ENCODE measurements at regions not wholly inside any gene's neighbourhood (a gene's known extent, or its start where the extent isn't known, plus 50 kb on each side); places are given as distances from the start of the nearest gene placed in this dataset.

DNA sequence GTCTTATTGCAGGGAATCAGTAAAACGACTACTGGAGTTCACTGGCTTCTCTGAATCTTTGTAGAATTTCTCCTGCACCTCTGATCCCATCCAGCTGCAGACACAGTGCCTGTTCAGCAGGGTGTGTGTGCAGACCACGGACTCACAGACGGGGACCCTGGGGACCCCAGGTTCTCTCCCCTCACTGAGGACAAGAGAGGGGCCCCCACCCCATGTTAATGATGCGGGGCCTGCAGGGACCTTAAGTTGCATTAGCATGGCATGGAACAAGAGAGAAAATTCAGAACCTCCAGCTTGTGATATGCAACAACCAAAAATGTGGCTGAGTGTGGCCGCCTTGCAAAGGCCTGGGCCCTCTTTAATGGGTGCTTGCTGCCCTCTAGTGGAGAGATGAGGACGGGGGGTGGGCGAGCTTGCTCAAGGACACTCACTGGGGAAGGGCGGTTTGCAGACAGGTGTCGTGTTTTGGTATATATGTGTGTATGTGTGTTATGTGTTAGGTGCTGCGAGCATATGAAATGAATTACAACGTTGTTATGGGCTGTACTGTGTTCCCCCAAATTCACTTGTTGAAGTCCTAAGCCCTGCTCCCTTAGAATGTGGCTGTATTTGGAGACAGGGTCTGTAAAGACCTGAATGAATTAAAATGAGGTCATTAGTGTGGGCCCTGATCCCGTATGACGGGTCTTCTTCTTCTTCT lies 84.4 kb upstream of the SEPTIN5 start:
- no peak overlapping the region for H3K4me3 ChIP-seq (ENCODE audit: low read depth, low read length)
- peak; percentile 78 for TF ChIP-seq CTCF (IDR thresholded peaks at IDR 0.05; ENCODE audit: low read depth, low read length)
- no peak for TF ChIP-seq MYC (IDR thresholded peaks at IDR 0.05; ENCODE audit: low read depth, low read length)
- 0 out of 2 replicates have a peak, but pooled peaks have one; percentile 31 for TF ChIP-seq MAX (IDR thresholded peaks at IDR 0.05; ENCODE audit: low read depth, low read length)
- TF ChIP-seq POLR2A (IDR thresholded peaks at IDR 0.05; ENCODE audit: extremely low read depth, insufficient read length): no peak
- peak; percentile 86 for DNase-seq (ENCODE audit: low read depth)

GRCh38 chr22:19630614-19631013 lies 83.7 kb upstream of the SEPTIN5 start:
- DNase-seq (ENCODE audit: low read depth): no peak
- no peak overlapping the region for H3K4me3 ChIP-seq (ENCODE audit: low read depth, low read length)
- no peak for TF ChIP-seq POLR2A (IDR thresholded peaks at IDR 0.05; ENCODE audit: extremely low read depth, insufficient read length)
- TF ChIP-seq MAX (IDR thresholded peaks at IDR 0.05; ENCODE audit: low read depth, low read length): no peak
- TF ChIP-seq CTCF (IDR thresholded peaks at IDR 0.05; ENCODE audit: low read depth, low read length): no peak
- no peak for TF ChIP-seq MYC (IDR thresholded peaks at IDR 0.05; ENCODE audit: low read depth, low read length)

- no peak overlapping the region for H3K4me3 ChIP-seq (ENCODE audit: low read depth, low read length)
- DNase-seq (ENCODE audit: low read depth): peak; percentile 77
- TF ChIP-seq CTCF (IDR thresholded peaks at IDR 0.05; ENCODE audit: low read depth, low read length) (peak; percentile 79), MYC (IDR thresholded peaks at IDR 0.05; ENCODE audit: low read depth, low read length) (no peak), POLR2A (IDR thresholded peaks at IDR 0.05; ENCODE audit: extremely low read depth, insufficient read length) (no peak), MAX (IDR thresholded peaks at IDR 0.05; ENCODE audit: low read depth, low read length) (no peak)
These were observed 82.2 kb upstream of the SEPTIN5 start for GRCh38 chr22:19631899-19632667.

- DNase-seq (ENCODE audit: low read depth): no peak
- TF ChIP-seq POLR2A (IDR thresholded peaks at IDR 0.05; ENCODE audit: extremely low read depth, insufficient read length) (no peak), MAX (IDR thresholded peaks at IDR 0.05; ENCODE audit: low read depth, low read length) (no peak), MYC (IDR thresholded peaks at IDR 0.05; ENCODE audit: low read depth, low read length) (no peak), CTCF (IDR thresholded peaks at IDR 0.05; ENCODE audit: low read depth, low read length) (no peak)
- no peak overlapping the region for H3K4me3 ChIP-seq (ENCODE audit: low read depth, low read length)
These were observed 81.6 kb upstream of the SEPTIN5 start for GRCh38 chr22:19632668-19633148.

DNA sequence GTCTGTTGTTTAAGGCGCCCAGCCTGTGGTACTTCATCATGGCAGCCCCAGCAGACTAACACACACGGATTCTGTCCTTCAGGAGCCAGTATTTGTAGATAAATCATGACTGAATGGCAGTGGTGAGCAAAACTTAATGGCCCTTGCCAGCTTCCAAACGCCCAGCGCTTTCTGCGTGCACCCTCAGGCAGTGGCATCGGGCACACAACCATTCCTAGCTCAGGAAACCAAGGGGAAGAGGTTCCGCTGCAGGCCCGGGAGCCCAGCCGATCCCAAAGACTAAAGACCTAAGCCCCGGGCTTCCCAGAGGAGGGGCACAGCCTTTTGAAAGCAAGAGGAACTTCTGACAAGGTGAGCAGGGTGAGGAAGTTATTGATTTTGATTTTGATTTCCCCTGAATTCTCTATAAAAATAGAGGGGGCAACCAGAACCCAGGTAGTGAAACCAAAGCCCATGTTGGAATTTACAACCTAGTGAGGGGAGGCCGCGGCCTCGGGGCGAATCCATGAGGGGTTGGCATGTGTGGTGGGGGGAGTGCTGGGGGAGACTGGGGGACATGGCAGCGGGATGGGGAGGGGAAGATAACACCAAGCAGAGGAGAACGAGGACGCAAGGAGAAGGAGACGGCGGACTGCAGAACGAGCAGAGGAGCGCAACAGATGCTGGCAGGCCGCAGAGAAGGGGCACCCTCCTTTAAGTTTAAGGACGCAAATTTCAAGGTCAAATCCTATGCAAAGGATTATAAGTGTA lies 79.9 kb upstream of the SEPTIN5 start:
- no peak overlapping the region for H3K4me3 ChIP-seq (ENCODE audit: low read depth, low read length)
- TF ChIP-seq CTCF (IDR thresholded peaks at IDR 0.05; ENCODE audit: low read depth, low read length) (no peak), POLR2A (IDR thresholded peaks at IDR 0.05; ENCODE audit: extremely low read depth, insufficient read length) (no peak), MYC (IDR thresholded peaks at IDR 0.05; ENCODE audit: low read depth, low read length) (no peak)
- DNase-seq (ENCODE audit: low read depth): no peak

Data from NB4 (cell line).